Astrocyte of the spinal cord (primary cell): ENCODE measurements at regions not wholly inside any gene's neighbourhood (a gene's known extent, or its start where the extent isn't known, plus 50 kb on each side); places are given as distances from the start of the nearest gene placed in this dataset.
A peak's percentile ranks its signal among the peaks of the same experiment; 100 is the strongest.

Experiments
- DNase-seq: peaks from one replicate; pipeline ENCODE4 v3.0.0; 2011; ENCODE audit warnings: low read depth, low spot score
- H3K4me3 ChIP-seq: 2 replicates; pipeline ENCODE4 v1.5.1; 2011; ENCODE audit warnings: low read depth, mild to moderate bottlenecking, low read length, moderate library complexity
- in situ Hi-C: cut with HindIII; loops from 2 replicates; pipeline ENCODE4 v1.10.0; 2017; ENCODE audit warnings: low sequenced_read_pairs
- TF ChIP-seq, protein P1 (sequence below): IDR thresholded peaks from 2 replicates; pipeline ENCODE4 v1.5.1; 2012; ENCODE audit warnings: low read depth, mild to moderate bottlenecking, low read length, inconsistent platforms

DNA sequence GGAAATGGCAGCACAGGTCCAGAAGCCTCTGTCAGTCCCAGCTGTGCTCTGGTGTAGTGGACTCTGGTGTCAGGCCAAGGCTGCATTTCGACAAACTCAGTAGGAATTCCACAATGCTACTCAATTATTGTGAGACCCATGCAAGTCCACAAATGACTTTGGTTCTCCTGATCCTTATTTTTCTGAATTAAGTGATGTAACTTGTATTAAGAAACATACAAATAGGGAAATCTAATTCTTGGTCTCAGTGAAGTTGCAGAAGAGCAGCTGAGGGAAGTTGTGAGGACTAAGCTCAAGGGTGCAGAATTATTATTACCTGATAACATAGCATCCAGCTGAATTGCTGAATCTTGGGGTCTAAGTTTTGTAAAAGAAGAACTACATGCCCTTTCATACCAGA is 116.8 kb downstream of the MAFB start:
- no peak overlapping the region for H3K4me3 ChIP-seq
- TF ChIP-seq, protein P1, sequence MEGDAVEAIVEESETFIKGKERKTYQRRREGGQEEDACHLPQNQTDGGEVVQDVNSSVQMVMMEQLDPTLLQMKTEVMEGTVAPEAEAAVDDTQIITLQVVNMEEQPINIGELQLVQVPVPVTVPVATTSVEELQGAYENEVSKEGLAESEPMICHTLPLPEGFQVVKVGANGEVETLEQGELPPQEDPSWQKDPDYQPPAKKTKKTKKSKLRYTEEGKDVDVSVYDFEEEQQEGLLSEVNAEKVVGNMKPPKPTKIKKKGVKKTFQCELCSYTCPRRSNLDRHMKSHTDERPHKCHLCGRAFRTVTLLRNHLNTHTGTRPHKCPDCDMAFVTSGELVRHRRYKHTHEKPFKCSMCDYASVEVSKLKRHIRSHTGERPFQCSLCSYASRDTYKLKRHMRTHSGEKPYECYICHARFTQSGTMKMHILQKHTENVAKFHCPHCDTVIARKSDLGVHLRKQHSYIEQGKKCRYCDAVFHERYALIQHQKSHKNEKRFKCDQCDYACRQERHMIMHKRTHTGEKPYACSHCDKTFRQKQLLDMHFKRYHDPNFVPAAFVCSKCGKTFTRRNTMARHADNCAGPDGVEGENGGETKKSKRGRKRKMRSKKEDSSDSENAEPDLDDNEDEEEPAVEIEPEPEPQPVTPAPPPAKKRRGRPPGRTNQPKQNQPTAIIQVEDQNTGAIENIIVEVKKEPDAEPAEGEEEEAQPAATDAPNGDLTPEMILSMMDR = no peak
- no peak for DNase-seq
- in situ Hi-C loops = no loop called here

DNA sequence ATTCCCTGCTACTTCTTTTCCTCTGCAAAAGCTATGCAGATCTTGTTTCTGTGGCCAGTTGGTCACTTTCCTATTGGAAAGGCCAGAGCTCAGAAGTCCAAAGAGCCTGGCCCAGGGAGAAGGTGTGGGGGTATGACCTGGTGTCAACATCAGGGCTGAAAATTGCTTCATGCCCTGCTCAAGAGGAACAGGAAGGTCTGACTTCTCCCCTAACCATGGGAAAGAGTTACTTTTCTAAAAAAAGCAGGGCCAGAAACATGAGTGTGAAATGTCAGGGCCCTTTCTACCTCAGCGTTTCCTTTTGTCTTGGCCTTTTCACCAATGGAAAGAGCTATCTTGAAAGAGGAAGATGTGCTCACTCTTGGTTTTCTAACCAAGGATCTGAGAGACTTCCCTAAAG is 117.4 kb downstream of the MAFB start:
- no peak overlapping the region for H3K4me3 ChIP-seq
- in situ Hi-C loops = no loop called here
- TF ChIP-seq, protein P1 = no peak
- DNase-seq = no peak

DNA sequence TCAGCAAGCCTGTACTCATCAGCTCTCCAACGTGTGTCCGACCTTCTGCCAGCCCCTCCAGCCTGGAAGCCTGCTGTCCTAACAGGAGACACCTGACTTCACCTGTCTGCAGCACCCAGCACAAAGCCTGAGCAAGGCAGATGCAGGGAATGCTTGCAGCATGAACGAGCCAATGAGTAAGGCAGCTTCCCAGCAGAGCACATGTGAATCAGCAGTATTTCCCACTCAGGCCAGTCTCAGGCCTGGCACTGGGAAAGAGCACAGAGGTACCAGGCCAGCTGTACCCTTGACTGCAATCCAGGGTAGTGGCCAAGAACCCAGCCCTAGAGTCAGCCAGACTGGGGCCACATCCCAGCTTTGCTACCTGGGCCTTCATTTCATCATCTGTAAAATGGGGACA is 120.8 kb downstream of the MAFB start:
- no peak for DNase-seq
- in situ Hi-C loops = no loop called here
- H3K4me3 ChIP-seq = no peak overlapping the region
- TF ChIP-seq, protein P1 = no peak

DNA sequence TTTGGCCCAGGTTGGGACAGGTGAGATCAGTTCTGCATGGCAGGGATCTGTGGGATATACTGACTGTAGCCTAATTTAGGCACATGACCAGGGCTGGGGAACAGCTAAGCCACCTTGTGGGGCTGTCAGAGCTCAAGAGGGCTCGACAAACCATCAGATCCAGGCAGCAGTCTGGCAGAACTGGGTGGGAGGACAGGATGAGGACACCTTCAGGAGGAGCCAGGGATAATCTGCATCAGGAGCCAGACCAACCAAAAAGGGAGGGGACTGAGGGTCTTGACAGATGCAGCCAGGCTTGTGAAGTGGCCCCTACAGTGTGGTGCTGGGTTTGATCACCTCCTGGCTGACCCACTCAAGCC is 123.4 kb downstream of the MAFB start:
- no peak overlapping the region for H3K4me3 ChIP-seq
- in situ Hi-C loops = no loop called here
- TF ChIP-seq, protein P1 = no peak
- no peak for DNase-seq

DNA sequence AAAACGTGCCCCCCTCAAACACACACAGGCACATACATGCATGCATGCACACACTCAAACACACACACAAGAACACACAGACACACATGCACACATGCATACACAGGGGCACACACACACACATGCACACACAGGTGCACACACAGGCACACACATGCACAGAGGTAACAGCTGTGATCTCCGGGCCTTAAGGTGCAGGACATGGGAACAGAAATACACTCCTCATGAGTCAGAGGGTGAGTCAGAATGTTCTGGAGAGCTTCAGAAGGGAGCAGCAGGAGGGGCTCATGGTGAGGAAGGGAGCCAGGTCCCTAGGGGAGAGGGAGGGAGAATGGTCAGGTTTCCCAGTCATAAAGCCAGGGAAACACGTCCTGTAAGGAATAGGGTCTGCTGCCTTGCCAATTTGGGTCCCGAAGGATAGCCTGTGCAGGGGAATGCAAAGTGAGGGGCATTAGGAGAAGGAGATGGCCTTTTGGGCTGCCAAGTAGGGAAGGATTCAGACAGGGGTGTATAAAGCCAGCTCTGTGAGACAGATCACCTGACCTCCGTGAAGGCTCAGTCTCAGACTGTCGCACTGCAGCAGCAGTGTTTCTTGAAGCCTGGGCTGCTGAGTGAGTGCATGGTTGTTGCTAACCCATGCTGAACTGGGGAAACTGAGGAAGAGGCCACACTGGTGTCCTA is 123.9 kb downstream of the MAFB start:
- no peak overlapping the region for H3K4me3 ChIP-seq
- peak; percentile 89 for DNase-seq
- in situ Hi-C loops = no loop called here
- TF ChIP-seq, protein P1 = no peak

DNA sequence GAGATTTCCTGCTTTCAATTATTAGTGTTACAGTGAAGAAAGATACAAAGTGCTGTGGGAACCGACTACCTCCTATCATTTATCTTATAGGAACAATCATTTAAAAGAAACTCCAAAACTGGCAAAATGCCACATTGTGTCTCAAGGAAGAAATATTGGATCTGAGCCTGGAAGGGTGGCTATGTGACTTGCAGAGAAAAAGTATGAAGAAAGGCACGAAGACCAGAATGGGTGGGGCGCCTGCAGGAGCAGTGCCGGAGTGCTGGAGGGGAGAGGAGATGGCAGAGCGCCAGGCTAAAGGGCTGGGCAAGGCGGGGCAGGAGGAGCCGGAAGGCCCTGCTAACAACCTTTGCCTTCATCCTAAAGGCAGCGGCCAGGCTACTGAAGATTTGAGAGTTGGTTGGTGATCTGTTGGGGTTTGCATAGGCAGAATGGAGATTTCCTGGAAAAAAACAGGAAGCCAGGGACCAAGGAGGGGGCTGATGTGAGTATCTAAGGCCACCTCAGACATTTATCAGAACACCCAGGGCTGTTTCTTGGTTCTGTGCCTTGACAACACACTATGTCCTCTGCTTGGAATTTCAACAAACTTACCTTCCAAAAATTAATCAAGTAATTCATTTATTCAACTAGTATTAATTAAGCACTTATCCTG is 125.6 kb downstream of the MAFB start:
- DNase-seq = peak; percentile 48
- TF ChIP-seq, protein P1 = no peak
- in situ Hi-C loops = no loop called here
- no peak overlapping the region for H3K4me3 ChIP-seq
